HG03571 (cell line): ENCODE measurements at regions not wholly inside any gene's neighbourhood (a gene's known extent, or its start where the extent isn't known, plus 50 kb on each side); places are given as distances from the start of the nearest gene placed in this dataset.

Source experiments
- ATAC-seq: cut with Tn5 transposase; IDR thresholded peaks from one replicate; pipeline ENCODE4 v1.9.1; 2021; ENCODE audit not compliant: unreplicated experiment

DNA sequence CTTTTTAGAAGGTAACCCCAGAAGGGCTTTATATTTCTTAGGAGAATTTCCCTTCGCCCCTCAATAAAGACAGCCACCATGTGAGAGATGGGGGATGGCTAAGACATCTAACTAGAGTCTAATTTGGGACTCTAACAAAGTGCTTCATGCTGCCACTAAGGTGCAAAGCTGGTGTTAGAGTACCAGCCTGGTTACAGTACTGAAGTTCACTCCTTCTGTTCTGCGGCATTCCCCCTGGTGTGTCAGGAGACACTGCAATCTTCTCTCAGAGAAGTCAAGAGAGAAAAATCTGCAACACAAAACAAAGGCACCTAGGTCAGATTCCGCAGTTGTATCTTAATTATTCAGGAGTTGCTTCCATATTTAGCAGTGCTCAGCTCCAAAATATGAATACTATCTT is 603.0 kb upstream of the CADM1 start:
- no peak for ATAC-seq

- no peak for ATAC-seq
Observed at GRCh38 chr11:116104498-116105174, 600.4 kb upstream of the CADM1 start.

DNA sequence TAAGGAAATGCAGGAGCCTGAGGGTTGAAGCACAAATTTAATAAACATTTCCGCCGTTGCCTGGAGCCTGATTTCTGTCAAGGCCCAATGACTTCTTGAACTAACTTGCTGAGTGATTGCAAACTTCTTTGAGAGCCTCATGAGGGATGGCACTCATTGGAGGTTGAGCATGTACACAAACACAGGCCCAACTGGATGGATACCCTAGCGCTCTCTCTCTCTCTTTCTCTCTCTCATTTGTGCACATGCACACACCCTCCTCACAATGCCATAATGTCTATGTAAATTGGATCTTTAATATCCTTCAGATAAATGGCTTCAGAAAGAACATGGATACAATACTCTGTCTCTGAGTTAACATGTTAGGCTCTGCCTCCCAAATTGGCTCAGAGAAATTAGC is 597.7 kb upstream of the CADM1 start:
- no peak for ATAC-seq

- ATAC-seq, result no peak
Observed at GRCh38 chr11:116100016-116100415, 595.8 kb upstream of the CADM1 start.

DNA sequence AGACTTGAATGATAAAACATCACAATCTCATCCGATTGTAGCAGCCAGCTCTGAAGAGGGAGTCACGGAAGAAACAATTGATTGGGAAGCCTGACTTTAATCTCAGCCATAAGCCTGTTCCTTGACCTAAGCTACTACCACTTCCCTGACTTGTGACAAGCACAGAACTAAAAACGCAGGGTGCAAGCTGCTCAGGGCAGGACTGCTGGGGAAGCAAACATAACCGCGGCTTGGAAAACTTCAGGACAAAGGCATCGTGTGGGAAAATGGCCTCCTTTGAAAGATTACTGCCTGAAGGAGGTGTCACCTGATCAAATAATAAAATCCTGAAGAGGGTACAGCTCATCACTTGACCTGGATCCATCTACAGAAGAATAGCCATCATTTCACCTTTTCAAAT is 595.3 kb upstream of the CADM1 start:
- ATAC-seq, result no peak

- ATAC-seq, result no peak
Observed at GRCh38 chr11:116096272-116096995, 592.2 kb upstream of the CADM1 start.

- ATAC-seq, result no peak
Observed at GRCh38 chr11:116093481-116094270, 589.5 kb upstream of the CADM1 start.

- ATAC-seq, result no peak
Observed at GRCh38 chr11:116093065-116093464, 588.9 kb upstream of the CADM1 start.

DNA sequence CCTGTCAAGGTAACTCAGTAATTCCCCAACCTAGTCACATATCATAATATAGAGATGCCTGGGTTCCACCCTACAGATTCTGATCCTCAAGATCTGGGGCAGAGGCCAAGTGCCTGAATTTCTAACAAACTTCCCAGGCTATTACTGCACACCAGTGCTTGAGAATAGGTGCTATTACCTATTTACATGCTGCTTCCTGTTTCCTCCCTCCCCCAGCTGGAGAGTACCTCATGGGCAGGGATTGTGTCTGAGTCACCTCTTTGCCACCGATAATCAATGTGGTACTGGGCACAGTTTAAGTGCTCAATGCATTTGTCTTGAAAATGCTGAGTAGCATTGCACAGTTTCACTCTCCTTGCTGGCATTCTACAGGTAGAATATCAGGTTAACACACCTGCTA is 582.2 kb upstream of the CADM1 start:
- ATAC-seq, result no peak

DNA sequence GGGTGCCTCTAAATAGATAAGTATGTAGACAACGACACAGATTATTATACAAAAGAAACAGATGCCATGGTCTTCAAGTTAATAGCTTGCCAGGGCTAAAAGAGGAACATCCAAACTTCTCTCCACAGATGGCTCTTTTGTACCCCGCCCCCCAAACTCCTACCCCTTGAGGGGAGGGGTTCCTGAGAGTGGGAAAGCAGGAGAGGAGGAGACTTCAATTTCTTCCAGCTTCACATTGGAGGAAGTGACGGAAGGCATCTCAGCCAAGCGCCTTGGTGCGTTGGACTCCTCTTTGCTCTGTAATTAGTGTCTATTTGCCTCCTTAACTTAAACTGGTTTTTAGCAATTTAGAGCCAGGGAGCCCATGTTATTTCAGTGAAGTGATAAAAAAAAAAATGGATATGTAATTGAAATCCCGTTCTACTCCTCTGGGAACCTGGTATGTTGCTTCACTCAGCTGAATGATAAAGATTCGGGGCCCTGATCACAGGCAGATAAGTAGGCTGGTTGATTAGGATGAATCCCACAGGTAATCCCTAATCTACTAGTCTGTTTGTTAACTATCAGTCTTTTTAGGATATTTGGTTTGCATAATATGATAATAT is 580.9 kb upstream of the CADM1 start:
- no peak for ATAC-seq

- no peak for ATAC-seq
Observed at GRCh38 chr11:116084511-116084910, 580.3 kb upstream of the CADM1 start.

- no peak for ATAC-seq
Observed at GRCh38 chr11:116082256-116082655, 578.0 kb upstream of the CADM1 start.

DNA sequence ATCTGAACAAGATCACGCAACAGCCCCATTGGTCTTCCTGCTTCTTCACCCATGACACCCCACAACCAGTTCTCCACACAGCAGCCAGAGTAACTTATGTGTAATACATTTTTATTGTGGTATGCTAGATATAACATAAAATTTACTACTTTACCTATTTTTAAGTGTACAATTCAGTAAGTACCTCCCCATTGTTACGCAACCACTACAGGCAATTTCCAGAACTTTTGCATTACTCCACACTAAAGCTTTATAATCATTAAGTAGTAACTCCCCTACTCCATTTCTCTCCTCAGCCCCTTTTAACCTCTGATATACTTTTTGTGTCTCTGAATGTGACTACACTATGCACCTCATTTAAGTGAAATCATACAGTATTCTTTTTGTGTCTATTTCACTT is 575.4 kb upstream of the CADM1 start:
- ATAC-seq, result no peak

DNA sequence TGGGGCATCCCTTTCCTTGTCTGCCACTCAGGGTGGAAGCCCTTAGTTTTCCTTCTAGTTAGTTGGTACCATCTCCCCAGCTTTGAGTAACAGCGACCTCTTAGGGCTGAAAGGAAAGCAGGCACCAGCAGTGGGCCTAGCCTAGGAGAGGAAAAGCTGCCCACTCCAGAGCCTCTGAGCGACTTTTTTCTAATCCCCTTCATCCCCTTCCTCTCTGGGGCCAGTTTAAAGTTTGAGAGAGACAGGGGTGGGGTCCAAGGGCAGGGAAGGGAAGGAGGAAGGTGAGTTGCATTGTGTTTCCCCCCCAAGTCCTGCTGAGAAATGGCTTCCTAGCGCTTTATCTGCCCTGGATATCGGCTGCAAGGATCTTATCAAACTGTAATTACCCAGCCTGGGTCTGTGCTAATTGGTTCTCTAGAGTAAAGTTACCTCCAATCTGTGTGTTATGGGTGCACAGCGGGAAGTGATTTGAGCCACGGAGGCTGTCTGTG is 573.9 kb upstream of the CADM1 start:
- ATAC-seq, result no peak

DNA sequence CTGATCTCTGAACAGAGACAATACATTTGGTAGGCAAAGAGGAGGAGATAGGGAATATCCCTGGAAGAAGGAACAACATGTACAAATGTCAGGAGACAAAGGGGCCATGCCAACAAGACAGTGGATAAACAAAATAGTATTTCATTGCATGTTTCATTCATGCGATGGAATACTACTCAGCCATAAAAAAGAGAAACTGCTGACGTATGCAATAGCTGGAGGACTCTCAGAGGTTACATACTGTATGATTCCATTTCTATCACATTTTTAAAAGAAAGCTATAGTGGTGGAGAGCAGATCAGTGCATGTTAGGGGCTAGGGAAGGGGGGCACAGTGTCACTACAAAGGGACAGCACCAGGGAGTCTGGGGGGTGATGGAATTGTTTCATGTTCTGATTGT is 572.9 kb upstream of the CADM1 start:
- no peak for ATAC-seq

- ATAC-seq, result peak; percentile 77
Observed at GRCh38 chr11:116073854-116074837, 569.9 kb upstream of the CADM1 start.

DNA sequence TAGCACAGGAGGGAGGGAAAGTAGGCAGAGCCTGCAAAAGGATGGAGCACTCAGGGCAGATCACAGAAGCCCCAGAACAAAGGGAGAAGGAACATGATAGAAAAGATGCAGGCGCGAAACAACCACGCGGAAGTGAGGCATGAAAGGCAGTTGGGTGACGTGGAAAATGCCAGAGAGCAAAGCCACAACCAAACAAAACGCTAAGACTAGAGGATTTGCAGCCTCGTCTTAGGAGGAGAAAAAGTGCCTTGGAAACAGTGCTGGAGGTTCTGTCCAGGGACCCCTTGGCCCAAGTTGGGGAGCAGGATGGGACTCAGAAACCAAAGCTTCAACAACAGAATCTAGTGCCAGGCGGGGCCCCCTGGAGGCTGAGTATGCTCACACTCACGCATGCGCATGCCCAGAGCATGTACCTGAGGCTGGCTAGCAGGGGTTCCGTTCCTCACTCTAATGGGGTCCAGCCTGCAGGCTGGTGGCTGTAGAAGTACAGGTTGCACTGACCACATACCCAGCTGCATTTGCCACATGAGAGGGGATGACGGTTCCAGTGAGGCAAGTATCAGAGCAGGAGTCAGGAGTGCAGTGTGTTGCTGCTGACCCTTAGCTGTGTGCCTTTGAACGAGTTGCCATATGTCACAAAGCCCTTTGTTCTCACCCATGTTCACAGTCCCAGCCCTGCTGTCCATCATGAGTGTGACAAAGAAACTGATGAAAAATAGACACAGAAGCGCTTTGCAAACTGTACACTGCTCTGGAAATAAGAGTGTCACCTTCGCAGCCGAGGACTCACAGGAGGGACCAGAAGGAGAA is 568.6 kb upstream of the CADM1 start:
- no peak for ATAC-seq

GRCh38 chr11:116072133-116072532 is 567.9 kb upstream of the CADM1 start:
- no peak for ATAC-seq

- no peak for ATAC-seq
Observed at GRCh38 chr11:116071241-116071640, 567.0 kb upstream of the CADM1 start.
